ENCODE measurements at regions not wholly inside any gene's neighbourhood (a gene's known extent, or its start where the extent isn't known, plus 50 kb on each side); places are given as distances from the start of the nearest gene placed in this dataset.
"Not testable (repeated sequence)": the region's sequence is repeated elsewhere in the genome, so short reads cannot be mapped to it uniquely, and the experiment has no call there.

- no peak overlapping the region for H3K9ac ChIP-seq (ENCODE audit: extremely low read depth, low read length, poor library complexity, severe bottlenecking)
- Mint-ChIP-seq H3K9me3 (no peaks in the 10 kb centered on the region), H3K27me3 (ENCODE audit: insufficient read depth) (no peaks in the 10 kb centered on the region), H3K36me3 (ENCODE audit: low read depth) (no peaks in the 10 kb centered on the region), H3K4me1 (no peaks in the 10 kb centered on the region), H3K4me3 (no peak overlapping the region), H3K27ac (no peak overlapping the region)
- WGBS, 2 experiments (ENCODE audit: insufficient coverage in 1 of 2, insufficient read length in 1 of 2) = 86 to 91% methylated on average over 1 of the region's 1 CpG
- peaks cover 25% of the 10 kb centered on the region for H3K9me3 ChIP-seq (ENCODE audit: control insufficient read depth, low read length)
- no peak for DNase-seq
- H3K4me3 ChIP-seq (ENCODE audit: low read length) = no peak overlapping the region
- peaks cover 10% of the 10 kb centered on the region for H3K27me3 ChIP-seq (ENCODE audit: control insufficient read depth, insufficient read depth, low read length, poor library complexity, severe bottlenecking)
- TF ChIP-seq, protein P1, sequence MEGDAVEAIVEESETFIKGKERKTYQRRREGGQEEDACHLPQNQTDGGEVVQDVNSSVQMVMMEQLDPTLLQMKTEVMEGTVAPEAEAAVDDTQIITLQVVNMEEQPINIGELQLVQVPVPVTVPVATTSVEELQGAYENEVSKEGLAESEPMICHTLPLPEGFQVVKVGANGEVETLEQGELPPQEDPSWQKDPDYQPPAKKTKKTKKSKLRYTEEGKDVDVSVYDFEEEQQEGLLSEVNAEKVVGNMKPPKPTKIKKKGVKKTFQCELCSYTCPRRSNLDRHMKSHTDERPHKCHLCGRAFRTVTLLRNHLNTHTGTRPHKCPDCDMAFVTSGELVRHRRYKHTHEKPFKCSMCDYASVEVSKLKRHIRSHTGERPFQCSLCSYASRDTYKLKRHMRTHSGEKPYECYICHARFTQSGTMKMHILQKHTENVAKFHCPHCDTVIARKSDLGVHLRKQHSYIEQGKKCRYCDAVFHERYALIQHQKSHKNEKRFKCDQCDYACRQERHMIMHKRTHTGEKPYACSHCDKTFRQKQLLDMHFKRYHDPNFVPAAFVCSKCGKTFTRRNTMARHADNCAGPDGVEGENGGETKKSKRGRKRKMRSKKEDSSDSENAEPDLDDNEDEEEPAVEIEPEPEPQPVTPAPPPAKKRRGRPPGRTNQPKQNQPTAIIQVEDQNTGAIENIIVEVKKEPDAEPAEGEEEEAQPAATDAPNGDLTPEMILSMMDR (conservative IDR thresholded peaks at IDR 0.05) = no peak
- no peak overlapping the region for H3K27ac ChIP-seq (ENCODE audit: low read depth, low read length)
- no peaks in the 10 kb centered on the region for H3K36me3 ChIP-seq (ENCODE audit: control insufficient read depth, insufficient read depth, low read length)
- no peaks in the 10 kb centered on the region for H3K4me1 ChIP-seq (ENCODE audit: control insufficient read depth, insufficient read depth, low read length)
Observed at GRCh38 chr6:133807501-133807900, 81.4 kb upstream of the TCF21 start.

GRCh38 chr6:133809406-133809805, 79.5 kb upstream of the TCF21 start:
- H3K9ac ChIP-seq (ENCODE audit: extremely low read depth, low read length, poor library complexity, severe bottlenecking) = no peak overlapping the region
- Mint-ChIP-seq H3K4me1 (peaks cover 4% of the 10 kb centered on the region), H3K27ac (no peak overlapping the region), H3K27me3 (ENCODE audit: insufficient read depth) (no peaks in the 10 kb centered on the region), H3K4me3 (no peak overlapping the region), H3K9me3 (no peaks in the 10 kb centered on the region), H3K36me3 (ENCODE audit: low read depth) (no peaks in the 10 kb centered on the region)
- H3K4me1 ChIP-seq (ENCODE audit: control insufficient read depth, insufficient read depth, low read length) = no peaks in the 10 kb centered on the region
- no peaks in the 10 kb centered on the region for H3K36me3 ChIP-seq (ENCODE audit: control insufficient read depth, insufficient read depth, low read length)
- no peak for DNase-seq
- H3K27ac ChIP-seq (ENCODE audit: low read depth, low read length) = no peak overlapping the region
- 100% methylated on average over 1 of the region's 1 CpG; no CpG with 5 or more reads in 1 of the 2 experiments for WGBS, 2 experiments (ENCODE audit: insufficient coverage in 1 of 2, insufficient read length in 1 of 2)
- TF ChIP-seq, protein P1 (conservative IDR thresholded peaks at IDR 0.05) = no peak
- H3K27me3 ChIP-seq (ENCODE audit: control insufficient read depth, insufficient read depth, low read length, poor library complexity, severe bottlenecking) = peaks cover 19% of the 10 kb centered on the region
- peaks cover 25% of the 10 kb centered on the region for H3K9me3 ChIP-seq (ENCODE audit: control insufficient read depth, low read length)
- H3K4me3 ChIP-seq (ENCODE audit: low read length) = no peak overlapping the region

GRCh38 chr6:133811557-133811956, 77.4 kb upstream of the TCF21 start:
- Mint-ChIP-seq H3K27ac (no peak overlapping the region), H3K4me1 (peaks cover 14% of the 10 kb centered on the region), H3K27me3 (ENCODE audit: insufficient read depth) (peaks cover 6% of the 10 kb centered on the region), H3K4me3 (no peak overlapping the region), H3K9me3 (no peaks in the 10 kb centered on the region), H3K36me3 (ENCODE audit: low read depth) (no peaks in the 10 kb centered on the region)
- Histone ChIP-seq H3K27me3 (ENCODE audit: control insufficient read depth, insufficient read depth, low read length, poor library complexity, severe bottlenecking) (peaks cover 25% of the 10 kb centered on the region), H3K9ac (ENCODE audit: extremely low read depth, low read length, poor library complexity, severe bottlenecking) (no peak overlapping the region), H3K27ac (ENCODE audit: low read depth, low read length) (no peak overlapping the region), H3K4me3 (ENCODE audit: low read length) (no peak overlapping the region), H3K4me1 (ENCODE audit: control insufficient read depth, insufficient read depth, low read length) (no peaks in the 10 kb centered on the region), H3K9me3 (ENCODE audit: control insufficient read depth, low read length) (peaks cover 25% of the 10 kb centered on the region), H3K36me3 (ENCODE audit: control insufficient read depth, insufficient read depth, low read length) (no peaks in the 10 kb centered on the region)
- TF ChIP-seq, protein P1 (conservative IDR thresholded peaks at IDR 0.05) = no peak
- WGBS, 2 experiments (ENCODE audit: insufficient coverage in 1 of 2, insufficient read length in 1 of 2) = 92 to 100% methylated on average over 2 to 3 of the region's 3 CpGs
- DNase-seq = no peak

- Histone ChIP-seq H3K9me3 (ENCODE audit: control insufficient read depth, low read length) (peaks cover 25% of the 10 kb centered on the region), H3K27me3 (ENCODE audit: control insufficient read depth, insufficient read depth, low read length, poor library complexity, severe bottlenecking) (peaks cover 26% of the 10 kb centered on the region)
- H3K27ac Mint-ChIP-seq; H3K36me3 ChIP-seq (ENCODE audit: control insufficient read depth, insufficient read depth, low read length); H3K27me3 Mint-ChIP-seq (ENCODE audit: insufficient read depth); H3K4me3 ChIP-seq (ENCODE audit: low read length); H3K4me3 Mint-ChIP-seq; H3K9me3 Mint-ChIP-seq; H3K36me3 Mint-ChIP-seq (ENCODE audit: low read depth); H3K27ac ChIP-seq (ENCODE audit: low read depth, low read length); H3K9ac ChIP-seq (ENCODE audit: extremely low read depth, low read length, poor library complexity, severe bottlenecking); H3K4me1 ChIP-seq (ENCODE audit: control insufficient read depth, insufficient read depth, low read length); DNase-seq: not testable (repeated sequence)
- 89 to 100% methylated on average over 1 to 2 of the region's 2 CpGs for WGBS, 2 experiments (ENCODE audit: insufficient coverage in 1 of 2, insufficient read length in 1 of 2)
- H3K4me1 Mint-ChIP-seq = peaks cover 14% of the 10 kb centered on the region
Observed at GRCh38 chr6:133812446-133812845, 76.5 kb upstream of the TCF21 start.

Data from endodermal cell (in vitro differentiated cells).